ENCODE measurements at regions not wholly inside any gene's neighbourhood (a gene's known extent, or its start where the extent isn't known, plus 50 kb on each side); places are given as distances from the start of the nearest gene placed in this dataset.

GRCh38 chr19:29395734-29396414 is 129.9 kb upstream of the VSTM2B start:
- ChIA-PET CTCF (no interaction called here), POLR2A (no interaction called here)
- Histone ChIP-seq H3K4me1 (ENCODE audit: insufficient read depth, low read length) (no peaks in the 10 kb centered on the region), H3K9me3 (ENCODE audit: control insufficient read depth in 1 of 2, insufficient read depth in 1 of 2, low read length in 2 of 2) (peaks cover 11 to 19% of the 10 kb centered on the region in 2 experiments), H3K27me3 (ENCODE audit: control insufficient read depth in 1 of 2, insufficient read depth in 2 of 2, low read length in 2 of 2) (no peaks in the 10 kb centered on the region), H3K4me3 (ENCODE audit: low read length) (no peak overlapping the region), H3K27ac (ENCODE audit: low read depth in 1 of 2, low read length in 2 of 2) (no peak overlapping the region), H3K36me3 (ENCODE audit: insufficient read depth, low read length) (no peaks in the 10 kb centered on the region)
- Mint-ChIP-seq H3K36me3 (ENCODE audit: low read depth) (no peaks in the 10 kb centered on the region), H3K4me1 (ENCODE audit: low read depth) (no peaks in the 10 kb centered on the region), H3K9me3 (peaks cover 7% of the 10 kb centered on the region), H3K4me3 (no peak overlapping the region), H3K27ac (no peak overlapping the region), H3K27me3 (peaks cover 19% of the 10 kb centered on the region)
- intact Hi-C loops (cut with DNase I, micrococcal nuclease), result no loop called here
- ATAC-seq (ENCODE audit: poor library complexity) (no peak), DNase-seq (no peak)
- no peak for TF ChIP-seq CTCF (IDR thresholded peaks at IDR 0.05)

GRCh38 chr19:29396925-29397324 is 128.9 kb upstream of the VSTM2B start:
- Mint-ChIP-seq H3K27me3 (peaks cover 19% of the 10 kb centered on the region), H3K27ac (no peak overlapping the region), H3K36me3 (ENCODE audit: low read depth) (no peaks in the 10 kb centered on the region), H3K4me1 (ENCODE audit: low read depth) (no peaks in the 10 kb centered on the region), H3K9me3 (no peaks in the 10 kb centered on the region), H3K4me3 (no peak overlapping the region)
- intact Hi-C loops (cut with DNase I, micrococcal nuclease), result no loop called here
- Histone ChIP-seq H3K4me3 (ENCODE audit: low read length) (no peak overlapping the region), H3K27ac (ENCODE audit: low read depth in 1 of 2, low read length in 2 of 2) (no peak overlapping the region), H3K9me3 (ENCODE audit: control insufficient read depth in 1 of 2, insufficient read depth in 1 of 2, low read length in 2 of 2) (peaks cover 2 to 16% of the 10 kb centered on the region in 2 experiments), H3K4me1 (ENCODE audit: insufficient read depth, low read length) (no peaks in the 10 kb centered on the region), H3K36me3 (ENCODE audit: insufficient read depth, low read length) (no peaks in the 10 kb centered on the region), H3K27me3 (ENCODE audit: control insufficient read depth in 1 of 2, insufficient read depth in 2 of 2, low read length in 2 of 2) (no peaks in the 10 kb centered on the region)
- ATAC-seq (ENCODE audit: poor library complexity) (no peak), DNase-seq (no peak)
- ChIA-PET CTCF (no interaction called here), POLR2A (no interaction called here)
- TF ChIP-seq CTCF (IDR thresholded peaks at IDR 0.05), result no peak

- intact Hi-C loops (cut with DNase I, micrococcal nuclease), result no loop called here
- Histone ChIP-seq H3K27ac (ENCODE audit: low read depth in 1 of 2, low read length in 2 of 2) (no peak overlapping the region), H3K4me3 (ENCODE audit: low read length) (no peak overlapping the region), H3K27me3 (ENCODE audit: control insufficient read depth in 1 of 2, insufficient read depth in 2 of 2, low read length in 2 of 2) (no peaks in the 10 kb centered on the region), H3K9me3 (ENCODE audit: control insufficient read depth in 1 of 2, insufficient read depth in 1 of 2, low read length in 2 of 2) (peaks cover 0 to 9% of the 10 kb centered on the region in 2 experiments), H3K4me1 (ENCODE audit: insufficient read depth, low read length) (no peaks in the 10 kb centered on the region), H3K36me3 (ENCODE audit: insufficient read depth, low read length) (no peaks in the 10 kb centered on the region)
- CTCF ChIA-PET, result no interaction called here
- DNase-seq (no peak), ATAC-seq (ENCODE audit: poor library complexity) (no peak)
- H3K9me3 Mint-ChIP-seq, result no peaks in the 10 kb centered on the region
- H3K4me1 Mint-ChIP-seq (ENCODE audit: low read depth), result no peaks in the 10 kb centered on the region
- no peak for TF ChIP-seq CTCF (IDR thresholded peaks at IDR 0.05)
- peaks cover 19% of the 10 kb centered on the region for H3K27me3 Mint-ChIP-seq
- no peaks in the 10 kb centered on the region for H3K36me3 Mint-ChIP-seq (ENCODE audit: low read depth)
- POLR2A ChIA-PET, result no interaction called here
- H3K27ac Mint-ChIP-seq, result no peak overlapping the region
- H3K4me3 Mint-ChIP-seq, result no peak overlapping the region
Measured at GRCh38 chr19:29397748-29398147, 128.0 kb upstream of the VSTM2B start.
